Body of pancreas (tissue), 4 donors: ENCODE measurements at regions not wholly inside any gene's neighbourhood (a gene's known extent, or its start where the extent isn't known, plus 50 kb on each side); places are given as distances from the start of the nearest gene placed in this dataset.

Source experiments
- POLR2A ChIP-seq, 3 donors: fragments of 450-650 bp; IDR thresholded peaks; one replicate each; pipeline ENCODE4 v1.6.1; 2016; ENCODE audit warnings: antibody characterized with exemption in 3 of 3, mild to moderate bottlenecking in 2 of 3
- TF ChIP-seq, protein P1 (sequence below), 7 experiments: fragments of 450-650 bp in 4 of 7; fragments of 200-600 bp in 3 of 7; sonication (generic) in 3 of 7; IDR thresholded peaks; one replicate each; pipeline ENCODE4 v1.5.1; 2016 to 2019; ENCODE audit warnings: antibody characterized with exemption in 7 of 7

- TF ChIP-seq, protein P1, sequence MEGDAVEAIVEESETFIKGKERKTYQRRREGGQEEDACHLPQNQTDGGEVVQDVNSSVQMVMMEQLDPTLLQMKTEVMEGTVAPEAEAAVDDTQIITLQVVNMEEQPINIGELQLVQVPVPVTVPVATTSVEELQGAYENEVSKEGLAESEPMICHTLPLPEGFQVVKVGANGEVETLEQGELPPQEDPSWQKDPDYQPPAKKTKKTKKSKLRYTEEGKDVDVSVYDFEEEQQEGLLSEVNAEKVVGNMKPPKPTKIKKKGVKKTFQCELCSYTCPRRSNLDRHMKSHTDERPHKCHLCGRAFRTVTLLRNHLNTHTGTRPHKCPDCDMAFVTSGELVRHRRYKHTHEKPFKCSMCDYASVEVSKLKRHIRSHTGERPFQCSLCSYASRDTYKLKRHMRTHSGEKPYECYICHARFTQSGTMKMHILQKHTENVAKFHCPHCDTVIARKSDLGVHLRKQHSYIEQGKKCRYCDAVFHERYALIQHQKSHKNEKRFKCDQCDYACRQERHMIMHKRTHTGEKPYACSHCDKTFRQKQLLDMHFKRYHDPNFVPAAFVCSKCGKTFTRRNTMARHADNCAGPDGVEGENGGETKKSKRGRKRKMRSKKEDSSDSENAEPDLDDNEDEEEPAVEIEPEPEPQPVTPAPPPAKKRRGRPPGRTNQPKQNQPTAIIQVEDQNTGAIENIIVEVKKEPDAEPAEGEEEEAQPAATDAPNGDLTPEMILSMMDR (IDR thresholded peaks at IDR 0.05): no peak
- no peak for TF ChIP-seq POLR2A (IDR thresholded peaks at IDR 0.05)
Observed at GRCh38 chr2:41886145-41886664, 161.6 kb upstream of the PKDCC start.
